ENCODE measurements at regions not wholly inside any gene's neighbourhood (a gene's known extent, or its start where the extent isn't known, plus 50 kb on each side); places are given as distances from the start of the nearest gene placed in this dataset.

- TF ChIP-seq CTCF (IDR thresholded peaks at IDR 0.05) = no peak
- no peak overlapping the region for H3K4me3 ChIP-seq
- no peak for DNase-seq (ENCODE audit: low spot score)
- H3K27ac ChIP-seq = no peak overlapping the region
Measured at GRCh38 chr3:95442766-95443165, 1371.6 kb upstream of the EPHA6 start.

- Histone ChIP-seq H3K27ac (no peak overlapping the region), H3K4me3 (no peak overlapping the region)
- no peak for DNase-seq (ENCODE audit: low spot score)
- no peak for TF ChIP-seq CTCF (IDR thresholded peaks at IDR 0.05)
Measured at GRCh38 chr3:95449841-95450240, 1364.6 kb upstream of the EPHA6 start.

GRCh38 chr3:95453242-95453641, 1361.2 kb upstream of the EPHA6 start:
- Histone ChIP-seq H3K4me3 (no peak overlapping the region), H3K27ac (no peak overlapping the region)
- no peak for TF ChIP-seq CTCF (IDR thresholded peaks at IDR 0.05)
- DNase-seq (ENCODE audit: low spot score) = no peak

- no peak for TF ChIP-seq CTCF (IDR thresholded peaks at IDR 0.05)
- Histone ChIP-seq H3K4me3 (no peak overlapping the region), H3K27ac (no peak overlapping the region)
- DNase-seq (ENCODE audit: low spot score) = no peak
Measured at GRCh38 chr3:95456835-95457234, 1357.6 kb upstream of the EPHA6 start.

GRCh38 chr3:95459706-95460105, 1354.7 kb upstream of the EPHA6 start:
- TF ChIP-seq CTCF (IDR thresholded peaks at IDR 0.05) = no peak
- Histone ChIP-seq H3K27ac (no peak overlapping the region), H3K4me3 (no peak overlapping the region)
- no peak for DNase-seq (ENCODE audit: low spot score)

GRCh38 chr3:95460274-95460673, 1354.1 kb upstream of the EPHA6 start:
- TF ChIP-seq CTCF (IDR thresholded peaks at IDR 0.05) = no peak
- no peak for DNase-seq (ENCODE audit: low spot score)
- Histone ChIP-seq H3K4me3 (no peak overlapping the region), H3K27ac (no peak overlapping the region)

GRCh38 chr3:95462161-95462560, 1352.2 kb upstream of the EPHA6 start:
- no peak for TF ChIP-seq CTCF (IDR thresholded peaks at IDR 0.05)
- H3K27ac ChIP-seq = no peak overlapping the region
- no peak overlapping the region for H3K4me3 ChIP-seq
- no peak for DNase-seq (ENCODE audit: low spot score)

Measured in coronary artery (tissue), 2 donors.